ENCODE measurements at regions not wholly inside any gene's neighbourhood (a gene's known extent, or its start where the extent isn't known, plus 50 kb on each side); places are given as distances from the start of the nearest gene placed in this dataset.

GRCh38 chr18:51506811-51507210, 309.3 kb upstream of the MEX3C start:
- TF ChIP-seq CTCF (IDR thresholded peaks at IDR 0.05), result no peak
- no peak for TF ChIP-seq EP300 (IDR thresholded peaks at IDR 0.05)

Measured in esophagus muscularis mucosa (tissue), 3 donors.